GM21737 (cell line): ENCODE measurements at regions not wholly inside any gene's neighbourhood (a gene's known extent, or its start where the extent isn't known, plus 50 kb on each side); places are given as distances from the start of the nearest gene placed in this dataset.
A peak's percentile ranks its signal among the peaks of the same experiment; 100 is the strongest.

Experiments used
- ATAC-seq: cut with Tn5 transposase; IDR thresholded peaks from one replicate; pipeline ENCODE4 v1.9.1; 2021; ENCODE audit warnings: mild to moderate bottlenecking, moderate library complexity; ENCODE audit not compliant: unreplicated experiment

- ATAC-seq: no peak
These were observed 70.4 kb upstream of the SMLR1 start for GRCh38 chr6:130756824-130757223.

- ATAC-seq: no peak
These were observed 68.4 kb upstream of the SMLR1 start for GRCh38 chr6:130758813-130759212.

GRCh38 chr6:130760006-130760405 lies 67.2 kb upstream of the SMLR1 start:
- no peak for ATAC-seq

DNA sequence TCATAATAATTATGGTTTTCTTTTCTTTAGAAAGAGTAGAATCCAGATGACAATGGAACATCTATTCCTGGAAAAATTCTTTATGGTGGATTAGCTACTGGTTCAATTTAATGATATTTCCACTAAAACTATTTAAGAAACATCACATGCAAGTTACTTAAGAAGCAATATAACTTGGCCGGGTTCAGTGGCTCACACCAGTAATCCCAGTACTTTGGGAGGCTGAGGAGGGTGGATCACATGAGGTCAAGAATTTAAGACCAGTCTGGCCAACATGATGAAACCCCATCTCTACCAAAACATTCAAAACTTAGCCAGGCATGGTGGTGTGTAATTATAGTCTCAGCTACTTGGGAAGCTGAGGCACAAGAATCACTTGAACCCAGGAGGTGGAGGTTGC lies 65.9 kb upstream of the SMLR1 start:
- ATAC-seq: no peak

DNA sequence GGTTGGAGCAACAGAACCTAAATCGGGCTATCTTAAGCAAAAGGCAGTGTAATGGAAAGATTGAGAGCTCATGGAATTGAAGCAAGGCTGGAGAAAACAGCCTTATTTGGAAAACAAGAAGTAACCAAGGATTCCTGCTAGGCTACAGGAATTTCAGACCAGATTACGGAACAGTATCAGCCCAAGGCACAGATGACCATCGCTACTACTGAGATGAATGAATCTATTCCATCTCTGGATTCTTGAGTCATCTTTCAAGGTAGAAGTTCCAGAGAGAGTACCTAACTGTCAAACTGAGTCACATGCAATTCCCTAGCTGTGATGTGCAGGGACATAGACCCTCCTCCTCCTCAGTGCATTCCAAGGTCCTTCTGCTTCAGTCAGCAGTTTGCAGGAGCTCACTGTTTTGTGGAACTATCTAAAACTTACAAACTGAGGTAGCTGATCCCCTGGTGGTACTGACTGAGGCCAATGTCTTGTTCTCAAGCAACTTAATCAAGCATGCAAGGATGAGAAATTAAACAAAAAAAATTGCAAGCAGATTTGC lies 62.0 kb upstream of the SMLR1 start:
- no peak for ATAC-seq

DNA sequence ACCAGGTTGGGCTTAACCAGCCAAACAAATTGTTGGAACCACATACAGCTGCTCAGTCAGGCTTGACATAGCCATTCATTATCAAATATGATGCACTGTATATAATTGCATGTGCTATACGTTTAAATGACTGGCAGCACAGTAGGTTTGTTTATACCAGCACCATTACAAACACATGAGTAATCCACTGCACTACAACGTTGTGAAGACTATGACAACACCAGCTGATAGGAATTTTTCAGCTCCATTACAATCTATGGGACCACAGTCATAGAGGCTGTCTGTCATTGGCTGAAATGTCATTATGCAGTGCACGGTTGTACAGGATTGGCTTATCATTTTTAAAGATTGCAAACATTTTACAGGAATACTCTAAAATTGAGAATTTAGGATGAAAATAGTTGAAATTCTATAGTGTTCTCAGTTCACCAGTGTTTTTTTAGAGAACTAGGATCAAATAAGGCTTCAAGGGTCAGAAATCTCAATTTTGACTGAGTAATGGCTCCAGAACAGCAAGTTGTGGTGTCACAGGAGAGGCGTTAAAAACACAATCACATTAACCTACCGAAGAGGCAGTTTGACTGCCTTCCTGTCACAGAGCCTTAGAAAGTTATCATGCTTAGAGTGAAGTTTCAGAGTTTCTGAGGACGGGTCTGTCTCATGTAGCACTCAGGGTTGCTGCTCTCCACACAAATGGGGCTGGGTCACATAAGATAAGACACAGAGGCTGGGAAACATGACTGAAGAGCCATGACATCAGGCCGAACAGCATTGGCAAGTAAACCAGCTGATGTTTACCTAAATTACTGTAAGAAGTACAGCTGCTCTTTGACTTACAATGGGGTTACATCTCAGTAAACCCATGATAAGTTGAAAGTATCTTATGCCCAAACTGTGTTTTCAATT lies 60.7 kb upstream of the SMLR1 start:
- ATAC-seq: no peak

DNA sequence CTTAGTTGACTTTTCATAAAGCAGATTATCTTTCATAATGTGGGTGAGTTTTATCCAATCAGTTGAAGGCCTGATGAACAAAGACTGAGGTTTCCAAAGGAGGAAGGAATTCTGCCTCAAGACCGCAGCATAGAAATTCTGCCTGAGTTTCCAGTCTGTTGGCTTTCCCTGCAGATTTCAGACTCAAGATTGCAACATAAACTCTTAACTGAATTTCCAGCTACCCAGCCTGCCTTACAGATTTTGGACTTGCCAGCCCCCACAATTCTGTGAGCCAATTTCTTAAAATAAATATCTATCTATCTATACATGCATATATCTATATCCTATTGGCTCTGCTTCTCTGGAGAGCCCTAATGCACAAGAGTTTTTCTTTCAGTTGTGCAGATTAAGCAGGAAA lies 57.3 kb upstream of the SMLR1 start:
- ATAC-seq: no peak

DNA sequence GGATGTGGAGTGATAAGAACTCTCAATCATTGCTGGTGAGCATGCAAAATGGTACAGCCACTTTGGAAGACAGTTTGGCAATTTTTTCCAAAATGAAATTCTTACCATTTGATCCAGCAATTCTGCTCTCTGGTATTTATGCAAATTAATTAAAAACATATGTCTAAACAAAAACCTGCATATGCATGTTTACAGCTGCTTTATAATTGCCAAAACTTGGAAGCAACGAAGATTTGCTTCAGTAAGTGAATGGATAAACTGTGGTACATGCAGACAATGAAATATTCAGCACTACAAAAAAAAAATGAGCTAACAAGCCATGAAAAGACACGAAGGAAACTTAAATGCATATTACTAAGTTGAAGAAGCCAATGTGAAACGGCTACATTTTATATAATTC lies 55.5 kb upstream of the SMLR1 start:
- no peak for ATAC-seq

GRCh38 chr6:130773860-130774259 lies 53.3 kb upstream of the SMLR1 start:
- ATAC-seq: no peak

DNA sequence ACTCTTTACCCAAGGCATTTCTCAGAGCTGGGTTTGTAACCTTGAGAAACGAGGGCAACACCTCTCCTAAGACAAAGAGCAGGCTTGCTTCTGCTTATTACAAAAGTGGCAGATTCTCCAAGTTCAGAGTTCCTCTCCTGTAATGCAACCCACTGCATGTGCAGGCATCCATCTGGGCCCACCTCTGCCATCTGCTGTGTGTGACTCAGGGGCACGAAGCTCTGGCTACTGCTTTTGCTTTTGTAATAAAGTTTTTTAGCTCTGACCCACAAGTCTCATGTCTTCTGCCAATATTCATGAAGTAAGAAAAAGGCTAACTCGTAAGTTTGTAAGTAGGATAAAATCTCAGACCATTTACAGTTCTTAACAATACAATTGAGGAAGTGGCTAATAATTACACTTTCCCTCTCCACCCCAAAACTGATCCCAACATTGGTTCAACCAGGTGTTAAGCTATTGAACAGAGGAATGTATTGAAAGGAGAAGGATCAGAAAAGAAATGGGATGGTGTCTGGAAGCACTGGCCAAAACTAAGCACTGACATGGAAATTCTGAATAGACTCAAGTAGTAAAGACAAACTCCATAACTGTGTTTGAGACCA lies 51.7 kb upstream of the SMLR1 start:
- no peak for ATAC-seq

GRCh38 chr6:130776287-130776925 lies 50.8 kb upstream of the SMLR1 start:
- ATAC-seq: peak; percentile 97
